22Rv1 (cell line): ENCODE measurements at regions not wholly inside any gene's neighbourhood (a gene's known extent, or its start where the extent isn't known, plus 50 kb on each side); places are given as distances from the start of the nearest gene placed in this dataset.

Experiments used
- CTCF ChIP-seq: fragments of 450-650 bp; IDR thresholded peaks from 2 replicates; pipeline ENCODE4 v1.5.1; 2017; ENCODE audit warnings: mild to moderate bottlenecking
- ZFX ChIP-seq: fragments of 450-650 bp; IDR thresholded peaks from 2 replicates; pipeline ENCODE4 v1.6.1; 2017; ENCODE audit warnings: antibody characterized with exemption, borderline replicate concordance

DNA sequence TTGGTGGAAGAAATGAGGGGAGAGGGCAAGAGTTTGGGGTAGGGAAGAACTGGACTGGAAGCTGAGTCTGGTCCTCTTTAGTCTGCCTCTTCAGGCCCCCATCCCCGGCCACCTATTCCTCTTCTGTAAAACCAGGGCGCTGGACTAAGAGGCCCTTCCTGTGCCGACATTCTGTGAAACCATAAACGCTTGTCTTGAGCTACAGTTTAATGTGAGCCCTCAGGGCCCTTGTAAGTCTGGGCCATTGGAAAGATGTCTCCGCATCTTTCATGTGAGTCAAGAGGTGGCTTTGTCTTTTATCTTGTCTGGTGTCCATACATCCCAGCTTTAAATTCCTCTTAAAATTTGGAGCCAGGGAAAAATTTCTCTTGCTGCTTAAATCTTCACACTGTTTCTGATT lies 90.6 kb downstream of the PLCE1 start:
- TF ChIP-seq CTCF = no peak
- TF ChIP-seq ZFX = no peak
